ENCODE measurements at regions not wholly inside any gene's neighbourhood (a gene's known extent, or its start where the extent isn't known, plus 50 kb on each side); places are given as distances from the start of the nearest gene placed in this dataset.

DNA sequence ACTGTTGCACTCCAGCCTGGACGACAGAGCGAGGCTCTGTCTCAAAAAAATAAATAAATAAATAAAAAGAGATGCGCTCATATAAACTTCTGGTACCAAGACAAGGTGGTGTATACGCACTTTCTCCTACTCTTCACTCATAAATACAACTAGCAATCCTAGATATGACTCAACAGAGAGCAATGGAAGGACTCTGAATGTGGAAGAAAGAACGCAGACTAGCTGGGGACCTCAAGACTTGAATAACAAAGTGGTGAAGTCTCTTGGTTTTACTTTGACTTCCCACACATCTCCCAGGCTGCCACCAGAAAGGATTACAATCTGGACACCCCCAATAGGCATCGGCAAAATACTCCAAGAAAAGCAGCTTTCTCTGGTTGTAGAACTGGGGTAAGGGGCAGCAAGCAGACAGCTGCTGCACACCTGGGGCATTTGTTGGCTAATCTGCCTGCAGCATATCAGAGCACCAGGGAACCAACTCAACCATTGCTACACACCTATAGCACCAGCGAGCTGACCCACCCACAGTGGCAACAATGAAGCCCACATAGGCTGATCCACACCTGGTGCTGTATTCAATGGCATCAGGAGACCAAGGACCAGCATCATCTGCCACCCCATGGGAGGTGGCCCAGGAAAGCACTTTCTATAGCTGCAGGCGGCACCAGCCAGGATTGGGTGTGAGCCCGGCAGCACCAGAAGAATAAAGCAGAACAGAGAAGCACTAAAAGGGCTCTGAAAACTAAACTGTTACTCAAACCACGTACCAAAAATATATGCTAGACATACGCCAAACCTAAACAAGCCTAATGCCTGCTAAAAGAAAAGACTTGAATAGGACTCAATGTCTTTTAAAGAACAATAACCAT, 1231.7 kb upstream of the TMEM132C start:
- H3K27ac ChIP-seq (ENCODE audit: insufficient read depth, low read depth, low read length), result no peak overlapping the region
- TF ChIP-seq MYC (IDR thresholded peaks at IDR 0.05; ENCODE audit: low read depth, low read length), result no peak
- H3K36me3 ChIP-seq (ENCODE audit: control insufficient read depth in 2 of 2, extremely low read depth in 1 of 2, insufficient read depth in 2 of 2, low read length in 2 of 2), result no peaks in the 10 kb centered on the region
- no peak overlapping the region for H3K4me2 ChIP-seq (ENCODE audit: insufficient read depth, low read length)
- no peaks in the 10 kb centered on the region for H4K20me1 ChIP-seq (replicated peaks; ENCODE audit: control insufficient read depth, extremely low read depth, insufficient read depth, low read length)
- no peak overlapping the region for H3K4me3 ChIP-seq (replicated peaks in 1 of 3; ENCODE audit: insufficient read depth in 1 of 3, low read depth in 1 of 3, low read length in 3 of 3)
- no peaks in the 10 kb centered on the region for H3K9me1 ChIP-seq (replicated peaks; ENCODE audit: control insufficient read depth, extremely low read depth, insufficient read depth, low read length)
- intact Hi-C loops (cut with micrococcal nuclease) (no loop called here), dilution Hi-C loops (cut with MboI; ENCODE audit: extremely low pct_ligation_motif_present, low sequenced_read_pairs) (no loop called here)
- CTCF ChIA-PET, result no interaction called here
- DNase-seq (ENCODE audit: low read depth, low spot score) (no peak), FAIRE-seq (no peak)
- POLR2A ChIA-PET, result no interaction called here
- no peak overlapping the region for H2AFZ ChIP-seq (ENCODE audit: low read depth, low read length)
- no peaks in the 10 kb centered on the region for H3K4me1 ChIP-seq (ENCODE audit: control insufficient read depth, extremely low read depth, insufficient read depth, low read length)
- H3K9ac ChIP-seq (replicated peaks; ENCODE audit: extremely low read depth, insufficient read depth, low read length), result no peak overlapping the region
- H3K79me2 ChIP-seq (ENCODE audit: control insufficient read depth, insufficient read depth, low read length), result no peaks in the 10 kb centered on the region
- H3K9me3 ChIP-seq (replicated peaks; ENCODE audit: control insufficient read depth, insufficient read depth, low read length), result peaks cover 2% of the 10 kb centered on the region
- no peaks in the 10 kb centered on the region for H3K27me3 ChIP-seq (ENCODE audit: control insufficient read depth in 2 of 2, insufficient read depth in 2 of 2, low read length in 2 of 2)
- no TSS peak for BruUV-seq (replicated peaks)

DNA sequence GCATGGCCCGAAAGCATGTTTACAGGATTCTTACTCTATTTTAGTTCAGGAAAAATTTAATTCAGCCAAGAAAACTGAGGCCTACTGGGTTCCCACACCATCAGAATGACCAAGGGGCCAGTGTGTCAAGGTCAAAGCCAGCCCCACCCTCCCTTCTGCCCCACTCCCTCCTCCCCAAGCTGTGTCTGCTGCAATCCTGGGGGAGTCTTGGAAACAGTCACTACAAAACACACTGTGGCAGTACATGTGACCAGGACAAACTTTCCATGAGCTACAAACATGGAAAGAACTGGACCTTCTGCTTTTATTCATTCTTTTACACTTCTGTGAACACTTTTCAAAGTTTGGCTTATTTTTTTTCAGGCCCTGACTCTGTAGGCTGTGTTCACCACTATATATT, 1228.8 kb upstream of the TMEM132C start:
- H3K9me3 ChIP-seq (replicated peaks; ENCODE audit: control insufficient read depth, insufficient read depth, low read length), result peaks cover 2% of the 10 kb centered on the region
- H3K4me2 ChIP-seq (ENCODE audit: insufficient read depth, low read length), result no peak overlapping the region
- FAIRE-seq (no peak), DNase-seq (ENCODE audit: low read depth, low spot score) (no peak)
- dilution Hi-C loops (cut with MboI; ENCODE audit: extremely low pct_ligation_motif_present, low sequenced_read_pairs) (no loop called here), intact Hi-C loops (cut with micrococcal nuclease) (no loop called here)
- H2AFZ ChIP-seq (ENCODE audit: low read depth, low read length), result no peak overlapping the region
- TF ChIP-seq FOS (IDR thresholded peaks at IDR 0.05; ENCODE audit: borderline replicate concordance, insufficient read depth, low read length), result no peak
- TF ChIP-seq, protein P1, sequence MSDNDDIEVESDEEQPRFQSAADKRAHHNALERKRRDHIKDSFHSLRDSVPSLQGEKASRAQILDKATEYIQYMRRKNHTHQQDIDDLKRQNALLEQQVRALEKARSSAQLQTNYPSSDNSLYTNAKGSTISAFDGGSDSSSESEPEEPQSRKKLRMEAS (IDR thresholded peaks at IDR 0.05; ENCODE audit: insufficient read depth, insufficient read length), result no peak
- TF ChIP-seq GATA2 (IDR thresholded peaks at IDR 0.05; ENCODE audit: insufficient read depth, insufficient read length, low read depth, low read length), result no peak
- no peak for TF ChIP-seq POLR2A (IDR thresholded peaks at IDR 0.05; ENCODE audit: low read depth, low read length)
- TF ChIP-seq EZH2 (IDR thresholded peaks at IDR 0.05; ENCODE audit: borderline replicate concordance, low read depth, low read length, severe bottlenecking), result no peak
- no peaks in the 10 kb centered on the region for H3K4me1 ChIP-seq (ENCODE audit: control insufficient read depth, extremely low read depth, insufficient read depth, low read length)
- no peaks in the 10 kb centered on the region for H3K9me1 ChIP-seq (replicated peaks; ENCODE audit: control insufficient read depth, extremely low read depth, insufficient read depth, low read length)
- H3K4me3 ChIP-seq (replicated peaks in 1 of 3; ENCODE audit: insufficient read depth in 1 of 3, low read depth in 1 of 3, low read length in 3 of 3), result no peak overlapping the region
- no TSS peak for BruUV-seq (replicated peaks)
- H3K27ac ChIP-seq (ENCODE audit: insufficient read depth, low read depth, low read length), result no peak overlapping the region
- no peaks in the 10 kb centered on the region for H3K27me3 ChIP-seq (ENCODE audit: control insufficient read depth in 2 of 2, insufficient read depth in 2 of 2, low read length in 2 of 2)
- ChIA-PET CTCF (no interaction called here), POLR2A (no interaction called here)
- H3K9ac ChIP-seq (replicated peaks; ENCODE audit: extremely low read depth, insufficient read depth, low read length), result no peak overlapping the region
- no peaks in the 10 kb centered on the region for H3K79me2 ChIP-seq (ENCODE audit: control insufficient read depth, insufficient read depth, low read length)
- no peaks in the 10 kb centered on the region for H3K36me3 ChIP-seq (ENCODE audit: control insufficient read depth in 2 of 2, extremely low read depth in 1 of 2, insufficient read depth in 2 of 2, low read length in 2 of 2)
- H4K20me1 ChIP-seq (replicated peaks; ENCODE audit: control insufficient read depth, extremely low read depth, insufficient read depth, low read length), result no peaks in the 10 kb centered on the region

Data from endothelial cell of umbilical vein (primary cell).